ENCODE measurements at regions not wholly inside any gene's neighbourhood (a gene's known extent, or its start where the extent isn't known, plus 50 kb on each side); places are given as distances from the start of the nearest gene placed in this dataset.
"Not testable (repeated sequence)": the region's sequence is repeated elsewhere in the genome, so short reads cannot be mapped to it uniquely, and the experiment has no call there.

DNA sequence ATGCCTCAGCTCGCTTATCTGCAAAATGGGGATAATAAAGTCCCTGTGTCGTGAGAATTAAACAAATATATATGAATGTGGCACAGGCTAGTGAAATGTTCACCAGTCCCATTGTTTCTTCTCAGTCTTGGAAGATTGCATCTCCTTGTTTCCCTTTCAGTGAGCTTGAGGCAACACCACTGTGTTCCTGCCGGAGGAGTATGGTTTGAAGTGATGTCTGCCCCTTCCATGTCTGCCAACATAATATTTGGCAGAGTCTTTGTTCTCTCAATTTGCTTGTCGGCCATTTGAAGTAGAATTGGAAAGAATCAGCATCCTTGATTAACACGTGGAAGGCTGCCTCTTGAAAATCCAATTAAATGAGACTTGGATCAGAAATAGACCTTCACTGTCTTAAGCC, 1088.5 kb upstream of the INTU start:
- TF ChIP-seq, protein P1, sequence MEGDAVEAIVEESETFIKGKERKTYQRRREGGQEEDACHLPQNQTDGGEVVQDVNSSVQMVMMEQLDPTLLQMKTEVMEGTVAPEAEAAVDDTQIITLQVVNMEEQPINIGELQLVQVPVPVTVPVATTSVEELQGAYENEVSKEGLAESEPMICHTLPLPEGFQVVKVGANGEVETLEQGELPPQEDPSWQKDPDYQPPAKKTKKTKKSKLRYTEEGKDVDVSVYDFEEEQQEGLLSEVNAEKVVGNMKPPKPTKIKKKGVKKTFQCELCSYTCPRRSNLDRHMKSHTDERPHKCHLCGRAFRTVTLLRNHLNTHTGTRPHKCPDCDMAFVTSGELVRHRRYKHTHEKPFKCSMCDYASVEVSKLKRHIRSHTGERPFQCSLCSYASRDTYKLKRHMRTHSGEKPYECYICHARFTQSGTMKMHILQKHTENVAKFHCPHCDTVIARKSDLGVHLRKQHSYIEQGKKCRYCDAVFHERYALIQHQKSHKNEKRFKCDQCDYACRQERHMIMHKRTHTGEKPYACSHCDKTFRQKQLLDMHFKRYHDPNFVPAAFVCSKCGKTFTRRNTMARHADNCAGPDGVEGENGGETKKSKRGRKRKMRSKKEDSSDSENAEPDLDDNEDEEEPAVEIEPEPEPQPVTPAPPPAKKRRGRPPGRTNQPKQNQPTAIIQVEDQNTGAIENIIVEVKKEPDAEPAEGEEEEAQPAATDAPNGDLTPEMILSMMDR (IDR thresholded peaks at IDR 0.05; ENCODE audit: unreplicated experiment), result no peak
- Mint-ChIP-seq H3K27me3 (ENCODE audit: low read depth) (no peaks in the 10 kb centered on the region), H3K36me3 (no peaks in the 10 kb centered on the region), H3K9me3 (no peaks in the 10 kb centered on the region), H3K4me3 (no peak overlapping the region), H3K4me1 (peaks cover 16% of the 10 kb centered on the region), H3K27ac (no peak overlapping the region)
- DNase-seq (ENCODE audit: low spot score in 2 of 2, unreplicated experiment in 2 of 2), result no peak

- DNase-seq (ENCODE audit: low spot score in 2 of 2, unreplicated experiment in 2 of 2); H3K27ac Mint-ChIP-seq; H3K36me3 Mint-ChIP-seq; H3K9me3 Mint-ChIP-seq; H3K27me3 Mint-ChIP-seq (ENCODE audit: low read depth); H3K4me3 Mint-ChIP-seq: not testable (repeated sequence)
- peaks cover 13% of the 10 kb centered on the region for H3K4me1 Mint-ChIP-seq
These were observed 1086.6 kb upstream of the INTU start for GRCh38 chr4:126546197-126546596.

DNA sequence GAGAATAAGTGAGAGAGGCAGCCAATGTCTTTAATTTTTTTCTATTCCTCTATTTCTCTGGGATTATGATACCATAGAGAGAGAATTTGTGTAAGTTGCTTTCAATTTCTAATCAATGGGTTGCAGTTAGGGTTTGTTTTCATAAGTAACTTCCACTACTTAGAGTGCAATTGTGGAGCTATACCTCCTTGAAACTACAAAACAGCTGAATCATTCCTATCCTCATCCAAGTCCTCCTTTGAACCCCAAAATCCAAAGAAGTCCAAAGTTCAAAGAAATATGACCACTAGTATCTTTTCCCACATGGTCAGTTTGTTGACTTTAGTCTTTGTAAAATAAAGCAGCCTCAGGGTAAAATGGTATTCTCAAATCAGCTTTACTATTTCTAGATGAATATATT, 1085.4 kb upstream of the INTU start:
- Mint-ChIP-seq H3K4me1 (peaks cover 7% of the 10 kb centered on the region), H3K27ac (no peak overlapping the region), H3K9me3 (no peaks in the 10 kb centered on the region), H3K36me3 (no peaks in the 10 kb centered on the region), H3K4me3 (no peak overlapping the region), H3K27me3 (ENCODE audit: low read depth) (no peaks in the 10 kb centered on the region)
- TF ChIP-seq, protein P1 (IDR thresholded peaks at IDR 0.05; ENCODE audit: unreplicated experiment), result no peak
- no peak for DNase-seq (ENCODE audit: low spot score in 2 of 2, unreplicated experiment in 2 of 2)

- no peaks in the 10 kb centered on the region for H3K9me3 Mint-ChIP-seq
- peaks cover 5% of the 10 kb centered on the region for H3K4me1 Mint-ChIP-seq
- no peaks in the 10 kb centered on the region for H3K27me3 Mint-ChIP-seq (ENCODE audit: low read depth)
- DNase-seq (ENCODE audit: low spot score in 2 of 2, unreplicated experiment in 2 of 2), result no peak
- H3K36me3 Mint-ChIP-seq, result no peaks in the 10 kb centered on the region
- TF ChIP-seq, protein P1 (IDR thresholded peaks at IDR 0.05; ENCODE audit: unreplicated experiment), result no peak
- no peak overlapping the region for H3K4me3 Mint-ChIP-seq
- no peak overlapping the region for H3K27ac Mint-ChIP-seq
These were observed 1083.9 kb upstream of the INTU start for GRCh38 chr4:126548890-126549289.

- peaks cover 5% of the 10 kb centered on the region for H3K4me1 Mint-ChIP-seq
- no peak overlapping the region for H3K27ac Mint-ChIP-seq
- TF ChIP-seq, protein P1 (IDR thresholded peaks at IDR 0.05; ENCODE audit: unreplicated experiment), result no peak
- no peak overlapping the region for H3K4me3 Mint-ChIP-seq
- peaks cover 16% of the 10 kb centered on the region for H3K9me3 Mint-ChIP-seq
- DNase-seq (ENCODE audit: low spot score in 2 of 2, unreplicated experiment in 2 of 2), result no peak
- peaks cover 5% of the 10 kb centered on the region for H3K36me3 Mint-ChIP-seq
- no peaks in the 10 kb centered on the region for H3K27me3 Mint-ChIP-seq (ENCODE audit: low read depth)
These were observed 1080.4 kb upstream of the INTU start for GRCh38 chr4:126552321-126552720.

DNA sequence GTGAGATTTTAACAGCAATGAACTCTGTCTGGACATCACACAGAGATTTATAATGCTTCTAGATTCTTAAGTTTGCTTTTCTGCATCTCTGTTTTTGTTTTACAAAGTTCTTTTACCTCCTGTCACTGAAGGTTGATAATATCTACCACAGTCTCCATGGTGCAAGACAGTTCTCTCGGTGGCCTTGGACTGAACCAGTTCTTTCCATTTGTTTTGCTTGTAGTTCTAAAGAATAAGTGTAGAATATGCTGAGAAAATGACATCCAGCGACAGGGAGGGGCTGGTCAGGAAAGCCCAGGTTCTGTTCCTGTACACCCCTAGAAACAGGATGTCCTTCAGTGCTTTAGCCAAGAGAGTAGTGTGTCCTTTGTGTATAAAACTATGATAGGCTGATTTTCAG, 1079.5 kb upstream of the INTU start:
- Mint-ChIP-seq H3K36me3 (peaks cover 6% of the 10 kb centered on the region), H3K4me3 (no peak overlapping the region)
- TF ChIP-seq, protein P1 (IDR thresholded peaks at IDR 0.05; ENCODE audit: unreplicated experiment), result no peak

More for the DNA sequence above, 1079.5 kb upstream of the INTU start:
- Mint-ChIP-seq H3K9me3 (peaks cover 16% of the 10 kb centered on the region), H3K27me3 (ENCODE audit: low read depth) (no peaks in the 10 kb centered on the region), H3K27ac (no peak overlapping the region), H3K4me1 (peaks cover 5% of the 10 kb centered on the region)
- no peak for DNase-seq (ENCODE audit: low spot score in 2 of 2, unreplicated experiment in 2 of 2)
